Uterus (tissue), 3 donors: ENCODE measurements at regions not wholly inside any gene's neighbourhood (a gene's known extent, or its start where the extent isn't known, plus 50 kb on each side); places are given as distances from the start of the nearest gene placed in this dataset.

Experiments
- DNase-seq, 2 donors: peaks; one replicate each; pipeline ENCODE4 v3.0.0-alpha.2; 2019 to 2020
- H3K27ac ChIP-seq, 2 donors: fragments of 200-600 bp; sonication (generic); 1 replicate in 1 of 2; 2 replicates in 1 of 2; pipeline ENCODE4 v1.5.1; 2016 to 2018
- H3K27me3 ChIP-seq, 2 donors: fragments of 200-600 bp; sonication (generic); one replicate each; pipeline ENCODE4 v1.5.1; 2018 to 2019; ENCODE audit warnings: control low read depth in 1 of 2
- H3K36me3 ChIP-seq, 2 donors: fragments of 200-600 bp; sonication (generic); one replicate each; pipeline ENCODE4 v1.5.1; 2019; ENCODE audit warnings: control low read depth in 1 of 2
- H3K4me1 ChIP-seq, 2 donors: fragments of 200-600 bp; sonication (generic); one replicate each; pipeline ENCODE4 v1.5.1; 2018 to 2019; ENCODE audit warnings: control low read depth in 1 of 2
- H3K4me3 ChIP-seq, 2 donors: fragments of 200-600 bp; sonication (generic); 1 replicate in 1 of 2; 2 replicates in 1 of 2; pipeline ENCODE4 v1.5.1; 2018 to 2019; ENCODE audit warnings: mild to moderate bottlenecking in 1 of 2
- H3K9me3 ChIP-seq, 2 donors: fragments of 200-600 bp; sonication (generic); one replicate each; pipeline ENCODE4 v1.5.1; 2019; ENCODE audit warnings: control low read depth in 1 of 2
- CTCF ChIP-seq, 4 experiments: fragments of 200-600 bp in 2 of 4; fragments of 450-650 bp in 2 of 4; sonication (generic) in 2 of 4; IDR thresholded peaks; one replicate each; pipeline ENCODE4 v1.5.1; 2016 to 2019; ENCODE audit warnings: antibody characterized with exemption in 4 of 4, mild to moderate bottlenecking in 2 of 4, moderate library complexity in 1 of 4
- POLR2A ChIP-seq, 2 donors: fragments of 450-650 bp; IDR thresholded peaks; one replicate each; pipeline ENCODE4 v1.6.1; 2016; ENCODE audit warnings: antibody characterized with exemption in 2 of 2, mild to moderate bottlenecking in 1 of 2, moderate library complexity in 1 of 2
- intact Hi-C: fragments of 100-400 bp; cut with DNase I; formaldehyde crosslinking; loops from one replicate; pipeline ENCODE4 v1.15.1; 2023; ENCODE audit warnings: low total_unique reads
- donor health status: DM: yes; HTN: yes; CAD: no.

- no peak for DNase-seq
- H3K27me3 ChIP-seq, result no peaks in the 10 kb centered on the region
- H3K27ac ChIP-seq, result no peak overlapping the region
- no peaks in the 10 kb centered on the region for H3K4me1 ChIP-seq
- intact Hi-C loops, result no loop called here
- no peaks in the 10 kb centered on the region for H3K9me3 ChIP-seq
- TF ChIP-seq CTCF (IDR thresholded peaks at IDR 0.05) (no peak), POLR2A (IDR thresholded peaks at IDR 0.05) (no peak)
- H3K4me3 ChIP-seq, result no peak overlapping the region
- no peaks in the 10 kb centered on the region for H3K36me3 ChIP-seq
Observed at GRCh38 chr6:1516742-1517520, 92.8 kb upstream of the FOXC1 start.

- TF ChIP-seq CTCF (IDR thresholded peaks at IDR 0.05), result no peak
- TF ChIP-seq POLR2A (IDR thresholded peaks at IDR 0.05), result no peak
- intact Hi-C loops, result no loop called here
- Histone ChIP-seq H3K36me3 (no peaks in the 10 kb centered on the region), H3K27me3 (no peaks in the 10 kb centered on the region), H3K4me3 (no peak overlapping the region), H3K4me1 (no peaks in the 10 kb centered on the region), H3K27ac (no peak overlapping the region), H3K9me3 (no peaks in the 10 kb centered on the region)
- DNase-seq, result no peak
Observed at GRCh38 chr6:1518855-1519254, 90.9 kb upstream of the FOXC1 start.

GRCh38 chr6:1519597-1519996 is 90.1 kb upstream of the FOXC1 start:
- H3K9me3 ChIP-seq, result no peaks in the 10 kb centered on the region
- no peaks in the 10 kb centered on the region for H3K36me3 ChIP-seq
- no peaks in the 10 kb centered on the region for H3K4me1 ChIP-seq
- intact Hi-C loops, result no loop called here
- no peaks in the 10 kb centered on the region for H3K27me3 ChIP-seq
- TF ChIP-seq POLR2A (IDR thresholded peaks at IDR 0.05) (no peak), CTCF (IDR thresholded peaks at IDR 0.05) (no peak)
- DNase-seq, result no peak
- H3K27ac ChIP-seq, result no peak overlapping the region
- no peak overlapping the region for H3K4me3 ChIP-seq

GRCh38 chr6:1522779-1523178 is 86.9 kb upstream of the FOXC1 start:
- DNase-seq, result no peak
- TF ChIP-seq POLR2A (IDR thresholded peaks at IDR 0.05), result no peak
- TF ChIP-seq CTCF (IDR thresholded peaks at IDR 0.05), result no peak
- no peaks in the 10 kb centered on the region for H3K9me3 ChIP-seq
- no peaks in the 10 kb centered on the region for H3K36me3 ChIP-seq
- intact Hi-C loops, result no loop called here
- H3K4me1 ChIP-seq, result no peaks in the 10 kb centered on the region
- H3K27ac ChIP-seq, result no peak overlapping the region
- no peak overlapping the region for H3K4me3 ChIP-seq
- no peaks in the 10 kb centered on the region for H3K27me3 ChIP-seq

- DNase-seq, result peak in 1 of 2 donors; percentile 36
- H3K36me3 ChIP-seq, result no peaks in the 10 kb centered on the region
- no peaks in the 10 kb centered on the region for H3K9me3 ChIP-seq
- intact Hi-C loops, result no loop called here
- no peaks in the 10 kb centered on the region for H3K4me1 ChIP-seq
- TF ChIP-seq POLR2A (IDR thresholded peaks at IDR 0.05), result no peak
- peak in 1 of 4 experiments; percentile 17 for TF ChIP-seq CTCF (IDR thresholded peaks at IDR 0.05)
- no peaks in the 10 kb centered on the region for H3K27me3 ChIP-seq
- H3K27ac ChIP-seq, result no peak overlapping the region
- H3K4me3 ChIP-seq, result no peak overlapping the region
Observed at GRCh38 chr6:1524040-1524480, 85.7 kb upstream of the FOXC1 start.
